ENCODE measurements at regions not wholly inside any gene's neighbourhood (a gene's known extent, or its start where the extent isn't known, plus 50 kb on each side); places are given as distances from the start of the nearest gene placed in this dataset.

DNA sequence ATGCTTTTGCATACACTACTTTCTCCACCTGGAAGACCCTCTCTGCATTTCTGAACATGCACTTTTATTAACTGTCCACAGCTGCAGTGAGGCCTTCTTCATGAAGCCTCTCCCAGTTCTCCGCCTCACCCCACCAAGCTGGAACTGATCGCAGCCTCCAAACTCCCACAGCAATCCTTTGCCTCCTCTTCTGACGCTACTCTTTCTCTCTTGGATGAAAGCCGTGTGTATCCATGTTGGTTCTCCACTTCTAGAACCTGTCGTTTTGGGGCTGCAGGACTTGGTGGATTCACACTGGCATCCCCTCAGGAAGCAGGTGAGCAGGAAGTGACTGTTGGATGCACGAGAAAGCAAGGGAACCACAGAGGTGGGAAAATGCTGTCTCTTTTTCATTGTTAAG is 288.6 kb downstream of the MYCN start:
- H3K27me3 ChIP-seq (replicated peaks; ENCODE audit: insufficient read depth): no peaks in the 10 kb centered on the region
- DNase-seq (ENCODE audit: low spot score): no peak
- H3K4me3 ChIP-seq: no peak overlapping the region
- no peak overlapping the region for H3K27ac ChIP-seq
- no peak for ATAC-seq (ENCODE audit: insufficient number of reproducible peaks, low FRiP score, low read depth)
- H3K4me1 ChIP-seq (ENCODE audit: control insufficient read depth in 1 of 2, low read depth in 2 of 2): no peaks in the 10 kb centered on the region
- no peaks in the 10 kb centered on the region for H3K9me3 ChIP-seq
- no peaks in the 10 kb centered on the region for H3K36me3 ChIP-seq
- TF ChIP-seq, protein P1, sequence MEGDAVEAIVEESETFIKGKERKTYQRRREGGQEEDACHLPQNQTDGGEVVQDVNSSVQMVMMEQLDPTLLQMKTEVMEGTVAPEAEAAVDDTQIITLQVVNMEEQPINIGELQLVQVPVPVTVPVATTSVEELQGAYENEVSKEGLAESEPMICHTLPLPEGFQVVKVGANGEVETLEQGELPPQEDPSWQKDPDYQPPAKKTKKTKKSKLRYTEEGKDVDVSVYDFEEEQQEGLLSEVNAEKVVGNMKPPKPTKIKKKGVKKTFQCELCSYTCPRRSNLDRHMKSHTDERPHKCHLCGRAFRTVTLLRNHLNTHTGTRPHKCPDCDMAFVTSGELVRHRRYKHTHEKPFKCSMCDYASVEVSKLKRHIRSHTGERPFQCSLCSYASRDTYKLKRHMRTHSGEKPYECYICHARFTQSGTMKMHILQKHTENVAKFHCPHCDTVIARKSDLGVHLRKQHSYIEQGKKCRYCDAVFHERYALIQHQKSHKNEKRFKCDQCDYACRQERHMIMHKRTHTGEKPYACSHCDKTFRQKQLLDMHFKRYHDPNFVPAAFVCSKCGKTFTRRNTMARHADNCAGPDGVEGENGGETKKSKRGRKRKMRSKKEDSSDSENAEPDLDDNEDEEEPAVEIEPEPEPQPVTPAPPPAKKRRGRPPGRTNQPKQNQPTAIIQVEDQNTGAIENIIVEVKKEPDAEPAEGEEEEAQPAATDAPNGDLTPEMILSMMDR (IDR thresholded peaks at IDR 0.05): no peak

DNA sequence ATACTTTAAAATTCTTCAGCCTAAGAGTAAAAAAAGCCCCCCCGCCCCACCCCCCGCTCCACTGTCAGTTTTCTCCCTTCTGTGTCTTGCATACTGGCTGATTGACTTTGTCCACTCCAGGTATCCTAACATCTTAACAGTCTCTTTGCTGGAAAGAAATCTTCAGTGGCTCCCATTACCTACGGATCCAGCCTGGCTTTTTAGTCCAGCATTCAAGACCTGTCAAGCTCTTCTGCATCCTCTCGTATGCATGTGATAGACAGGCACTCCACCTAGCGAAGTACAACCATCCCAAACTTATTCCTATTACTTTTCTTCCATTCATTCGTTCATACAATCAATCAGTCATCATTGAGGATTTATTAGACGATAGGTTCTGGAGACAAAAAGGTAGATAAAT is 288.1 kb downstream of the MYCN start:
- Histone ChIP-seq H3K9me3 (no peaks in the 10 kb centered on the region), H3K4me1 (ENCODE audit: control insufficient read depth in 1 of 2, low read depth in 2 of 2) (no peaks in the 10 kb centered on the region), H3K4me3 (no peak overlapping the region), H3K27me3 (replicated peaks; ENCODE audit: insufficient read depth) (no peaks in the 10 kb centered on the region), H3K27ac (no peak overlapping the region), H3K36me3 (no peaks in the 10 kb centered on the region)
- TF ChIP-seq, protein P1 (IDR thresholded peaks at IDR 0.05): no peak
- ATAC-seq (ENCODE audit: insufficient number of reproducible peaks, low FRiP score, low read depth) (no peak), DNase-seq (ENCODE audit: low spot score) (no peak)

DNA sequence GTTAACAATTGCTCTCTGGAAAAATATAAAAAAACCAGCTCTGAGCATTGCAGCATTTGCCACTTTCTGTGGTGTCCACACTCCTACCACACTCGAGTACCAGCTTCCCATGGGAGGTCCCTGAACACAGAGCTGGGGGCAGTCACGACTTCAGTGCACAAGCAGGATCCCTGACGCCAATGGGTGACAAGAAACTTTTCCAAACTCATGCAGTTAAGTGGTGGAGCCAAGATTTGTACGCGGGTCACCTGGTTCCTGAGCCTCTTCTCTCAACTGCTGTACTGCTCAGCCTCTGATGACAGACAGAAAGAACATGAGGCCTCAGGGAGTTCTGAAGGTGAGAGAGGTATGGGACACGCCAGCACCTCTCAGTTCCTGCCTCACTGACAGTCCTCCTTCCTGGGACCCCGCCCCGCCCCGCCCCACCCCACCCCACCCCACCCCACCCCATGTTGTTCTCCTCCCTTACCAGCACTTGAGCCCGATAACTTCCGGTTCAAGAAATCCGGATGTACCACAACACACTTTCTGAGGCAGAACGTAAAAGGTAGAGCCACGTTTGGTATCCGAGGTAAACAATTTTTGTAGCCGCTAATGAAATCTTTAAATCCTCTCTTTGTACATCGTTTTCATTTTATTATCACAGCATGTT is 287.6 kb downstream of the MYCN start:
- H3K36me3 ChIP-seq: no peaks in the 10 kb centered on the region
- no peaks in the 10 kb centered on the region for H3K9me3 ChIP-seq
- H3K4me1 ChIP-seq (ENCODE audit: control insufficient read depth in 1 of 2, low read depth in 2 of 2): no peaks in the 10 kb centered on the region
- DNase-seq (ENCODE audit: low spot score) (no peak), ATAC-seq (ENCODE audit: insufficient number of reproducible peaks, low FRiP score, low read depth) (no peak)
- TF ChIP-seq, protein P1 (IDR thresholded peaks at IDR 0.05): no peak
- H3K27ac ChIP-seq: no peak overlapping the region
- no peak overlapping the region for H3K4me3 ChIP-seq
- H3K27me3 ChIP-seq (replicated peaks; ENCODE audit: insufficient read depth): no peaks in the 10 kb centered on the region

DNA sequence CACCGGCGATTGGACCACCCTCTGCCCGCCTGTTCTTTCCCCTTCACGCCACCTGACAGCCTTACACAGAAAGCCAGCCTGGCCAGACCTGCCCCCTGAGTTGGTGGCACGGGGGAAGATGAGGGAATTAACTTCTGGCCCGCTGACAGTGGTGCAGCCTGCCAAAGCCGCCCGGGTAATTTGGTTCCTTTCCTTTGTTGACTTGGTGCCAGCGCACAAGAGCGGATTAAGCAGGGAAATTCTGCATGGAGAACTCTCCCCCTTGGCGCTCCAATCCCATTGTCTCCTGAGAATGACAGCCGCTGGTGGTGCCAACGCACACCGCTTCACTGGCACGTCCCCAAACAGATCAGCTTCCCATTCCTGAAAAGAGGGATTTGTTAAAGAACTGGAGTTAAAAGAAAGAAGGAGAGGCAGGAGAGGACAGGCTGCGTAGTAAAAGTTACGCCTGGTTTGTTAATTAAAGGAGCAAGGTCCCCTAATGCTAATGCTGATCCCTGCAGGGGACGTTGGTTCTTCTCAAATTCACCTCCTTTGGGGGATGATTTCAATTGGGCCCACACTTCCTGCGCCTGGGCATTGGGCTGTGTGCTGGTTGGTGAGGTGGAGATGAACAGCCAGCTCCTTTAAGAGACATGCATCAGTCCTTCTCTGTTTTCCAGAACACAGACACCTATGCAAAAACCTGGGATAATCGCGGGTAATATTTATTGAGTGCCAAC is 286.8 kb downstream of the MYCN start:
- TF ChIP-seq, protein P1 (IDR thresholded peaks at IDR 0.05): no peak
- ATAC-seq (ENCODE audit: insufficient number of reproducible peaks, low FRiP score, low read depth): no peak
- H3K9me3 ChIP-seq: no peaks in the 10 kb centered on the region

DNA sequence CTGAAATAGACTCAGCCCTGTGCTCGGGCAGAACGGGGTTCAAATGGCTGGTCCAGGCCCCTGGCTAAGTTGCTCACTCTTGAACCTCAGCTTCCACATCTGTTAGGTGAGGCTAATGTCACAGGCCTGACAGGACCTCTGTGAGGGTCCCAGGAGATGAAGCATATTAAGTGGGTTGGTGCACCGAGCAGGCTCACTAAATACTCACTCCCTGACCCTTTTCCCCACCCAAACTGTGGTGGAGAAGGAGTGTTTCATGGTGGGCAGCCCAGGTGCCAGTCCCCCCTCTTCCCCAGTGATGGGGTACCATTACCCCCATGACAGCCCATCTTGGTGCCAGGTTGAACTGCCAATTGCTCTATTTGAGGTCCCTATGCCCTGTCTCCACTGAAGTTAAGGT is 286.0 kb downstream of the MYCN start:
- no peak overlapping the region for H3K27ac ChIP-seq
- TF ChIP-seq, protein P1 (IDR thresholded peaks at IDR 0.05): no peak
- ATAC-seq (ENCODE audit: insufficient number of reproducible peaks, low FRiP score, low read depth) (no peak), DNase-seq (ENCODE audit: low spot score) (no peak)
- no peaks in the 10 kb centered on the region for H3K9me3 ChIP-seq
- no peaks in the 10 kb centered on the region for H3K27me3 ChIP-seq (replicated peaks; ENCODE audit: insufficient read depth)
- no peaks in the 10 kb centered on the region for H3K4me1 ChIP-seq (ENCODE audit: control insufficient read depth in 1 of 2, low read depth in 2 of 2)
- no peaks in the 10 kb centered on the region for H3K36me3 ChIP-seq
- H3K4me3 ChIP-seq: no peak overlapping the region

More for the DNA sequence above, 286.8 kb downstream of the MYCN start:
- H3K4me1 ChIP-seq (ENCODE audit: control insufficient read depth in 1 of 2, low read depth in 2 of 2): no peaks in the 10 kb centered on the region
- no peak overlapping the region for H3K27ac ChIP-seq
- no peaks in the 10 kb centered on the region for H3K27me3 ChIP-seq (replicated peaks; ENCODE audit: insufficient read depth)
- H3K36me3 ChIP-seq: no peaks in the 10 kb centered on the region
- no peak for DNase-seq (ENCODE audit: low spot score)
- no peak overlapping the region for H3K4me3 ChIP-seq
